OCI-LY1 (cell line): ENCODE measurements at regions not wholly inside any gene's neighbourhood (a gene's known extent, or its start where the extent isn't known, plus 50 kb on each side); places are given as distances from the start of the nearest gene placed in this dataset.

Experiments used
- H2AFZ ChIP-seq: fragments of 200-600 bp; sonication (generic), shearing (Covaris generic); 2 replicates; pipeline ENCODE4 v1.6.0; 2014; ENCODE audit warnings: antibody characterized with exemption, mild to moderate bottlenecking, low read length
- H3F3A ChIP-seq: fragments of 200-600 bp; sonication (generic), shearing (Covaris generic); 2 replicates; pipeline ENCODE4 v1.6.0; 2014; ENCODE audit warnings: mild to moderate bottlenecking, antibody characterized with exemption, low read length, moderate library complexity; ENCODE audit not compliant: insufficient read depth
- H3K27ac ChIP-seq: fragments of 200-600 bp; sonication (generic); 2 replicates; pipeline ENCODE4 v1.5.1; 2014; ENCODE audit warnings: low read length, mixed run types, mild to moderate bottlenecking, low read depth; ENCODE audit not compliant: poor library complexity, severe bottlenecking
- H3K27me3 ChIP-seq: fragments of 200-600 bp; sonication (generic); 2 replicates; pipeline ENCODE4 v1.6.0; 2014; ENCODE audit warnings: antibody characterized with exemption, mild to moderate bottlenecking, low read length, moderate library complexity; ENCODE audit not compliant: insufficient read depth
- H3K36me3 ChIP-seq: fragments of 200-600 bp; sonication (generic); 2 replicates; pipeline ENCODE4 v1.6.1; 2014; ENCODE audit warnings: mild to moderate bottlenecking, antibody characterized with exemption, low read length, moderate library complexity, mixed read lengths; ENCODE audit not compliant: insufficient read depth
- H3K4me1 ChIP-seq: fragments of 200-600 bp; sonication (generic); 2 replicates; pipeline ENCODE4 v1.5.1; 2014; ENCODE audit warnings: mild to moderate bottlenecking, low read length, moderate library complexity; ENCODE audit not compliant: insufficient read depth, severe bottlenecking
- H3K4me2 ChIP-seq: fragments of 200-600 bp; sonication (generic), shearing (Covaris generic); 2 replicates; pipeline ENCODE4 v1.6.1; 2014; ENCODE audit warnings: low read length
- H3K4me3 ChIP-seq: fragments of 200-600 bp; sonication (generic); 2 replicates; pipeline ENCODE4 v1.5.1; 2014; ENCODE audit warnings: low read length, low read depth, mild to moderate bottlenecking, mixed read lengths; ENCODE audit not compliant: poor library complexity, severe bottlenecking
- H3K79me2 ChIP-seq: fragments of 200-600 bp; shearing (Covaris generic); 2 replicates; pipeline ENCODE4 v1.6.1; 2016; ENCODE audit warnings: mixed run types, low read length, mixed read lengths; ENCODE audit not compliant: insufficient read depth
- H3K9ac ChIP-seq: fragments of 200-600 bp; sonication (generic), shearing (Covaris generic); 2 replicates; pipeline ENCODE4 v1.6.1; 2014; ENCODE audit warnings: mild to moderate bottlenecking, low read length, mixed read lengths
- H3K9me2 ChIP-seq: fragments of 200-600 bp; sonication (generic), shearing (Covaris generic); 2 replicates; pipeline ENCODE4 v1.6.1; 2014; ENCODE audit warnings: low read depth, mild to moderate bottlenecking, low read length, mixed read lengths
- H3K9me3 ChIP-seq: fragments of 200-600 bp; shearing (Covaris generic); 2 replicates; pipeline ENCODE4 v1.6.1; 2014; ENCODE audit warnings: low read length, mixed read lengths
- H4K20me1 ChIP-seq: fragments of 200-600 bp; sonication (generic), shearing (Covaris generic); 2 replicates; pipeline ENCODE4 v1.6.0; 2016; ENCODE audit warnings: mild to moderate bottlenecking, low read length; ENCODE audit not compliant: insufficient read depth
- CTCF ChIP-seq: fragments of 200-600 bp; sonication (generic), shearing (Covaris generic); IDR thresholded peaks from 2 replicates; pipeline ENCODE4 v1.5.1; 2017; ENCODE audit warnings: mild to moderate bottlenecking, antibody characterized with exemption, low read length, moderate library complexity, mixed read lengths
- EZH2 ChIP-seq: fragments of 200-600 bp; sonication (generic), shearing (Covaris generic); IDR thresholded peaks from 2 replicates; pipeline ENCODE4 v1.8.0; 2017; ENCODE audit warnings: borderline replicate concordance, mixed run types, mild to moderate bottlenecking, antibody characterized with exemption, low read length, moderate library complexity, mixed read lengths

- Histone ChIP-seq H3K9me2 (no peaks in the 10 kb centered on the region), H2AFZ (no peak overlapping the region), H3K4me1 (no peaks in the 10 kb centered on the region), H3K36me3 (no peaks in the 10 kb centered on the region), H3K27ac (no peak overlapping the region), H3K9me3 (no peaks in the 10 kb centered on the region), H4K20me1 (no peaks in the 10 kb centered on the region), H3K4me3 (no peak overlapping the region), H3F3A (no peaks in the 10 kb centered on the region), H3K27me3 (no peaks in the 10 kb centered on the region; the same call in 1 of the 2 replicates), H3K4me2 (no peak overlapping the region), H3K79me2 (no peaks in the 10 kb centered on the region), H3K9ac (no peak overlapping the region)
- no peak for TF ChIP-seq EZH2
- no peak for TF ChIP-seq CTCF
Measured at GRCh38 chr2:128405981-128406613, 87.4 kb upstream of the HS6ST1 start.

GRCh38 chr2:128406736-128407554, 88.3 kb upstream of the HS6ST1 start:
- Histone ChIP-seq H2AFZ (no peak overlapping the region), H3K4me3 (no peak overlapping the region), H3K9me3 (no peaks in the 10 kb centered on the region), H3K79me2 (no peaks in the 10 kb centered on the region), H3K9me2 (no peaks in the 10 kb centered on the region), H3K36me3 (no peaks in the 10 kb centered on the region), H3K27ac (no peak overlapping the region), H3F3A (no peaks in the 10 kb centered on the region), H3K9ac (no peak overlapping the region), H3K4me1 (no peaks in the 10 kb centered on the region), H3K27me3 (no peaks in the 10 kb centered on the region; the same call in 1 of the 2 replicates), H3K4me2 (no peak overlapping the region), H4K20me1 (no peaks in the 10 kb centered on the region)
- TF ChIP-seq CTCF, result no peak
- TF ChIP-seq EZH2, result no peak

- Histone ChIP-seq H3K4me2 (no peak overlapping the region), H3K9me3 (no peaks in the 10 kb centered on the region), H3K27ac (no peak overlapping the region), H3K4me3 (no peak overlapping the region), H3K36me3 (no peaks in the 10 kb centered on the region), H4K20me1 (no peaks in the 10 kb centered on the region), H3K27me3 (peaks cover 3% of the 10 kb centered on the region; the same call in 1 of the 2 replicates), H3F3A (no peaks in the 10 kb centered on the region), H2AFZ (no peak overlapping the region), H3K9ac (no peak overlapping the region), H3K4me1 (no peaks in the 10 kb centered on the region), H3K9me2 (no peaks in the 10 kb centered on the region), H3K79me2 (no peaks in the 10 kb centered on the region)
- TF ChIP-seq CTCF, result no peak
Measured at GRCh38 chr2:128408349-128409305, 90.0 kb upstream of the HS6ST1 start.
